GM18499 (cell line): ENCODE measurements at regions not wholly inside any gene's neighbourhood (a gene's known extent, or its start where the extent isn't known, plus 50 kb on each side); places are given as distances from the start of the nearest gene placed in this dataset.
"Not testable (repeated sequence)": the region's sequence is repeated elsewhere in the genome, so short reads cannot be mapped to it uniquely, and the experiment has no call there.

Source experiments
- ATAC-seq: cut with Tn5 transposase; IDR thresholded peaks from one replicate; pipeline ENCODE4 v1.9.1; 2021; ENCODE audit warnings: moderate number of reproducible peaks; ENCODE audit not compliant: insufficient read depth, unreplicated experiment

DNA sequence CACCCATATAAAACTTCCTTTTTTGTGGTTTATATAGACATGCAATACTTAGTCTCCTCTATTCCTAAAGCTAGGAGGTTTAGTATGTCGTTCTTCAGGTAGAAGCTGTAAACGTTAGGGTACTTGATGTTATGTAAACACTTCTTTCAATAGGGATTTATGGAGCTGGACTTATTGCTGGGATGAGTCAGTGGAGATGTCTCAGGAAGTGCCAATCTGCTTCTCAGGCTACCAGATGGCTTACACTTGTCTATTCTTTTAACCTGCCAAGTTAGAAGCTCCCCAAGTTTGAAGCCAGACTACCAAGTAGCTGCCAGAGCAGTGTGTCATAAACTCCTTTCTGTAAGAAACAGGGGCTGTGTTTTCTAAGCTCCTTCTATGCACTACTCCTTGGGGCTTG is 756.5 kb upstream of the LRRTM1 start:
- ATAC-seq = no peak

DNA sequence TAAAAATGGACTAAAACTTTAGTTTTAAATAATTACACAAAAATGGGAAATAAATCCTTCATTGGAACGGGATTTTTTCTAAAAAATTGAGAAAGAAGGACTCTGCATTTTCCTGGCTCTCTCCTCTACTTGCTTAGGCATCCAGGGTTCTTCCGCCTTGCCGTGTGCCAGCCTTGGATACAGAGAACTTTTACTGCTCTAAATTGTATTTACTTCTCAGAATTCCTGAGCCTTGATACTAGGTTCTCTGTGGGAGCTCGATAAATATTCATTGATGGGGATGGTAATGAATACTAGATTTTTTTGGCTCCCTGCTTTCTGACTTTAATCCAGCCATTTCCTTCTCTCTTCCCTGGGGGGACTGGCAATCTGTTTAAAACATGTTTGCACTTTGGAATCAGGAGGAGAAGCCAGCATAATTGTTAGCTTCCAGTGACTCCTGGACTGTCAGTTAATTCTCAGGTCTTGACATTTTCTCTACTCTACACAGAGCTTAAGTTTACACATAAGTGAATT is 746.1 kb upstream of the LRRTM1 start:
- ATAC-seq = no peak

DNA sequence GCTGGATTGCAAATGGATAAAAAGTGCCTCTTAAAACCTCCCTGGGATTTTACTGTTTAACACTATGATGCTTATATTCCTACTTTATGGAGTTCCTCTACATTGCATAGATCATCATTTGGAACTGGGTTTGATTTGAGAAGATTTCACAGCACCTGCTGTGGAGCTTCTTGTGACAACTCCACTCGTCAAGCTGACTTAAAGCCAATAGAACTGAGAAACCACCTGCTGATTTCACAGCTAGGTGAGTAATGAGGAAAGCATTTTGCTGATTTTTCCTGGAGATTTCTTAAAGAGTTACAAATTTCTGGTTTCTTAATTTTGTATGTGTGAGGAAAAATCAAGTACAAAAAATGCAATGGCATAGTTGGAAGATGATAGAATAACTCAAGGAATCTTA is 739.1 kb upstream of the LRRTM1 start:
- no peak for ATAC-seq

DNA sequence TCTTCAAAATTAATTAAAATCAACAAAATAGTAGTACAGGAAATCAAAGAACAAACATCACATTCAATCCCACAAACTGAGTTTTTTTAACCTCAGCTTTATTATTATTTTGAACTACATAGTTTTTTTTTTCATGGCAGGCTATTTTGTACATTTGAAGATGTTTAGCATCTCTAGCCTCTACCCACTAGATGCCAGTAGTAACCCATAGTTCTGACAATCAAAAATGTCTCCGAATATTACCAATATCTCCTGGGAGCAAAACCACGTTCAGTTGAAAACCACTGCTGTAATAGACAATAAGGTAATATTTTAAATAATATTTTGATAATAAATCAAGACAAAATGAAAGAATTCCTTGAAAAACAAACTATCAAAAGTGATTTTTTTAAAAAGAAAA is 702.6 kb upstream of the LRRTM1 start:
- no peak for ATAC-seq

- no peak for ATAC-seq
These were observed 698.4 kb upstream of the LRRTM1 start for GRCh38 chr2:81002906-81003305.

DNA sequence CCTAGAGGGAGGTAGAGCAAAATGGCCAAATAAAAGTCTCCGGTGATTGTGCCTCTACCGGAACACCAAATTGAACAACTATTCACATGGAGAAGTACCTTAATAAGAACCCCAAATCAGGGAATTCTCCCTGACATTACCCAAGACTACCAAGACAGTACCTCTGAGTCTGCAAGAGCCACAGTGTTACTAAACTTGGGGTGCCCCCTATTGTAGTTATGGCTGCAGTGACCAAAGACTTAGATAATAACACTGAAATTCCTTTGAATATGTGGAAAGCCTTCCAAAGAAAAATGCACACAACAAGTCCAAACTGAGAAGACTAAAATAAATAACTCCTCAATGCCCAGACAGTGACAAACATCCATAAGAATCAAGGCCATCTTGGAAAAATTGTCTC is 682.9 kb upstream of the LRRTM1 start:
- no peak for ATAC-seq

- ATAC-seq = no peak
These were observed 665.3 kb upstream of the LRRTM1 start for GRCh38 chr2:80969900-80970299.

- no peak for ATAC-seq
These were observed 663.9 kb upstream of the LRRTM1 start for GRCh38 chr2:80968450-80968849.

- no peak for ATAC-seq
These were observed 643.1 kb upstream of the LRRTM1 start for GRCh38 chr2:80947601-80948130.

DNA sequence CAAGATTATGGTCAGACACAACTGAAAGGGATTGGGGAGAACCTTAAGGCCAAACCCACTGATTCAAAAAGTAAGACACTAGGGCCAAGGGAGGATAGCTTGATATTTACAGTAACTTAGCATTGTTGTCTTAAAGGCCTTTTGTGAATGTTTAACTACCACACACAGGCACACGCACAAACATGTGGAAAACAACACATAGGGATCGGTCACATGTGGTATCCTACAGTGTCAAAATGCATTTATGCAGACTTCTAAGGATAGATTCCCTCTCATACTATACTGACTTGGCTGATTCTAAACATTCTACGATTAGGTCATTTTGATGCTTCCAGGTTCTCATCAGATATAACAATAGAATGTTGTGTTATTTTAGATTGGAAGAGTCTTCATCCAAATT is 638.9 kb upstream of the LRRTM1 start:
- ATAC-seq = no peak

DNA sequence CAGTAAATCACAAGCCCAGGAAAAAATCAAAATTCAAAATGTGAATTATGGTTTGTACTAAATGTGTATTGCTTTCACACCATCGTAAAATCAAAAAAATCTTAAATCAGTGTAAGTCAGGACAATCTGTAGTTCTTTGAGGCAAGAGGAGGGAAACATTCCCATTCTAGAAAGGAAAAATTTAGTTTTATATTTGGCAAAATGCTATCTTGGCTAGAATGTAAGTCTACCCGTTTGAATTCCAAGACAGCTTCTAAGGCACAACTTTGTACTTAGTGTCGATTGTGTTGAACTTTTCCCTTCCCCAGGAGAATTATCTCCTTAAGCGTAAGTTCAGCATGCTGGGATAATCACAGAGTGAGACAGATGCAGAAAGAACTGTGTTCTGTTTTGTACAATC is 638.2 kb upstream of the LRRTM1 start:
- ATAC-seq = no peak

DNA sequence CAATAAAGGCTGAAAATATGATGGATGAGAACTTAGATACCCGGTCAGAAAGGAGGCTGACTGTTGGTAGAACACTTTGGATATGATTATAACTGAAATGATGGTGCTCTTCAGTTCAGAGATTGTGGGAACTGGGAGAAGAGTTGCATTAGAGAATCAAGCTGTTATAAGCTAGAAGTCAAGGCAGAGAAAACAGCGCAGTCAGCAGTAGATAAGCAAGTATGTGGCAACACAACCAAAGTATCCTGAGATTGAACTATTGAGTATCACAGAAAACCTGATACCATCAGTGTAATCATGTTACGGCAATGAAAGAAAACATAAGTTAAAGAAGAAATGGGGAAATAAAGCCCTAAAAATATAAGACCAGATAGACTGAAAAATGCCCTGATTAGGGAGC is 633.9 kb upstream of the LRRTM1 start:
- ATAC-seq = no peak

- ATAC-seq = not testable (repeated sequence)
These were observed 627.3 kb upstream of the LRRTM1 start for GRCh38 chr2:80931820-80932219.

GRCh38 chr2:80930777-80931176 is 626.2 kb upstream of the LRRTM1 start:
- ATAC-seq = no peak

DNA sequence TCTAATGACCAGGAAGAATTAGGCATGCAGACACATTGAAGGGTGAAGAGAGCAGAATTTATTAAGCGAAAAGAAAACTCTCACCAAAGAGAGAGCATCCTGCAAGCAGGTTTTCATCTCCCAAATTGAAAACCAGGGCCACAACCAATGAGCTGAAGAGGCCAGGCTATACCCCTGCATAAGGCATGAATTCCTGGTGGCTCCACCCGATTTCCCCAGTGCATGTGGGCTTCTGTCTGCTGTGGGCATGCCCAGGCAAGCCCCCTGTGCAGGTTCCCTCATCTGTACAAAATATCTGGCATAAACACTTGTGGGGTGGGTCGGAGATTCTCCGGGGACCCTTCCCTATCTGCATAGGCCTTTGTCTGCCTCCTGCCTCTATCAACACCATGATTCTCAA is 621.6 kb upstream of the LRRTM1 start:
- ATAC-seq = no peak

- no peak for ATAC-seq
These were observed 592.0 kb upstream of the LRRTM1 start for GRCh38 chr2:80896576-80896975.

DNA sequence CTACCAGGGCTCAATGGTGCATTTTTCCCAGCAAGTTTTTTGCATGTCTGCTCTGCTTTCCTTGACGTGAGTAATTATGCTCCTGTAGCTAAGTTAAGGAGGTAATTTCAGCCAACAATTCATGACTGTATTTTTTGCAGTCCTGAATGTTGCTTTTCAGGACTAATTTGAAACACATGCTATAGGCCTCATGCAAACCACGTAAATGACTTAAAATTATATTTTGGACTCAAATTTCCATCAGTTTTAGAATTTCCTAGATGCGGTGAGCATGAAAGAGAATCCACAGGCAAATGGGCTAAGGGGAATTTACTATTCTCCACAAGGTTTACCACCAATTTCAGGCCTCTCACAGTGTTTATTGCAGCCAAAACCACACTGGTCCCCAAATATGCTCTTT is 589.9 kb upstream of the LRRTM1 start:
- ATAC-seq = no peak

GRCh38 chr2:80893711-80894110 is 589.2 kb upstream of the LRRTM1 start:
- ATAC-seq = no peak

GRCh38 chr2:80889009-80889408 is 584.5 kb upstream of the LRRTM1 start:
- no peak for ATAC-seq

GRCh38 chr2:80887841-80888378 is 583.4 kb upstream of the LRRTM1 start:
- ATAC-seq = no peak

DNA sequence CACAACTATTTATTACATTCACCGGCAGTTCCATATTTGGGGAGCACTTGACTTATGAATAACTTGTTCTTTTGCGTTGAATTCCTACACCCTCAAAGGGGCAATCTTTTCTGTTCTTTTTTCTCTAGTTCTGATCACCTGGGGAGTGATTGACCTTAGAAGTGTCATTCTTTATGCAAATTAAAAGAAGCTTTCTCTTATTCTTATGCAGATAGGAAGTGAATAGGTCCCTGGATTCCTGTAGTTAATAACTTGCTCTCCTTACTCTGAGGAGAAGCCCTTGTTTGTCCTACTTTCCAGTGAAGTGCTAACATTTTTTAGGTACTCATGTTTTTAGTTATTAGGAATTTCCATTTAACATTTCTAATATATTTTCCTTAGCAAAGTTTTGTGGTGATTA is 569.8 kb upstream of the LRRTM1 start:
- ATAC-seq = no peak

DNA sequence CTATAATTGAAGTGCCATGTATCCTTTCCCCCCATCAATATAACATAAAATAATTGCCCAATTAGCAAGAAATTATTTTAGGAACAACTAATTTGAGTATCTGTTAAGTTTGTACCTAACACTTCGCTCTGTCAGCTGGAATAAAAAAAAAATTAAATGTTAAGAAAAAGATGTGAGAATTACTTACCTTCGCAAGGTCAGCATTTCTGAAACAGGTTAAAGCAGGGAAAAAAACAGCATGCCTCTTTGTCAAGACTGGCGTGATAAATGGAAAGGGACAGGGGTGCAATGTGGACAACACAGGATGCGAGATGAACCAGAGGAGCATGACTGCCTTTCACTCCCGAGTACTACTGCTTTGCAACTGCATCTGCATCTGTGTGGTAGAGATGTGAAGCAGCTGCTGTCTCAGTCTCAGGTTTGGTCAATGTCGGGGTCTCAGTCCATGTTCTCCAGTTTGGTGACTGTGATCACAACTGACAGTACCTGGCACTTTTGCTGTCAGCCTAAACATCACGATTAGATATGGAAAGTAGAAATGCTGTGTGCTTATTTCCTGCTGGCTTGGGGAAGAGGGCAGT is 565.4 kb upstream of the LRRTM1 start:
- no peak for ATAC-seq
